NOMO-1 treated with DMSO at 0.1 percent for 48 hours (cell line): ENCODE measurements at regions not wholly inside any gene's neighbourhood (a gene's known extent, or its start where the extent isn't known, plus 50 kb on each side); places are given as distances from the start of the nearest gene placed in this dataset.

Source experiments
- DNase-seq: peaks from one replicate; lab custom pipeline; 2025; ENCODE audit not compliant: unreplicated experiment; lab: John Stamatoyannopoulos, UW

DNA sequence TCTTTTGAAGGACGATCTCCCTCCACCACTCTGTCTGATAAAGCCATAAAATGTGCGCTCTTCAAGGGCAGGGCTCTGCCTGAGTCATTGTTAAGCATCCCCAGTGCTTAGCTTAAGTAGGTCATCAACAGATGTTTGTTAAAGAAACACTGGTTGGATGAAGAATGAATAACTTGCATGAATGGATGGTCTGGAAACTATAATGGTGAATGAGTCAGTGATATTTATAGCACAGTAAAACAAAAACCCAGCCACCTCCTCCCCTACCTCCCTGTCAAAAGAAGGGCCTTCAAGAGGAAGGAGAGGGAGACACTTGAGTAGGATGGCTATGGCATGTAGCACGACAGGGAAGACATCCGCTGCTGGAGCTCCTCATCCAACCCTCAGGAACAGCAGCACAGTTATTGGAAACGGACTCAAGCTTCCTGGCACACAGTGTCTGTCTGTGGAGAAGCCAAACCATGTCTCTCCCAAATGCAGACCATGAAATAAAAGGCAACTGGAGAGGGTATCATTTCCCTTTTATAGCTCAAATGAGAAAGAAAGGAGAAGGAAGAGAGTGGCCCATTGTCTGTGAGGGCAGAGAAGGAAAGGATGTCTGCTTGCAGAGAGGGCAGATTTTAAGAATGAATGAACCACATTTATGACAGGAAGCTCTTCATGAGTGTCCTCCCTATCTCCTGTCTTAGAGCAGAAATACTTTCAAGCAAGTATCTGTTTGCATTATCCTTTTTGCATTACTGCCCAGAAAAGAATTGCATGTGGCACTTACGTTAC is 183.5 kb upstream of the UBL3 start:
- DNase-seq: peak; percentile 66

DNA sequence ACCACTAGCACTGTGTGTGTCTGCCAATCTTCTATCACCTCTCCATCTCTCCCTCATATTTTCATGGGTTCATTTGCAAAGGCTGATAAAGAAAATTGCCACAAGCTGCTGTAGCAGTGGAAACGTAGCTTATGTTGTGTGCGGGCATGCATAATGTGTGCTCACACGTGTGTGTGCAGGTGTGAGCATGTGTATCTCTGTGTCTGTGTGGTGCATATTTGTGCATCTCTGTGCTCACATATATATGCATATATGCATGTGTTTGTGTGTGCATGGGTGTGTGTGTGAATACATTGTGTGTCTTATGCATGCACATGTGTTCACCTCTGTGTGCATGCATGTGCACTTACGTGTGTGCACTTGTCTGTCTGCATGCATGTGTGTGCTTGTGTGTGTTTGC is 181.8 kb upstream of the UBL3 start:
- no peak for DNase-seq

DNA sequence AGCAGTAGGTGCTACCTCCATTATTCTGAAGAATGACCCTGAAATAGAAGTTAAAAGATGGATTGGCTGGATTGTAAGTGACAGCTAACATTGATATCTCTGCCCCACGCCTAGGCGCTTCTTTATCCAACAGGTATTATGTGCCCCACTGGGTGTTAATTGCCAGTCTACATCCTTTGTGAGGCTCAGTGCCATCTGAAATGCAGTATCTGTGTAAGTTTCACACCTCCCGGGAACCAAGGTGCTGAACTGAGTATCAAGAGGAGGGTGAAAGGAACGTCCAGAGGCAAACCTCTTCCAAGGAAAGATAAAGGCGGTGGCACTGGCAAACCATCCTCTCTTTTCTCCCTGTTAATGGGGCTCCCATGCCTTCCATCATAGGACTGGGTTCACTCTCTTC is 181.1 kb upstream of the UBL3 start:
- DNase-seq: no peak

DNA sequence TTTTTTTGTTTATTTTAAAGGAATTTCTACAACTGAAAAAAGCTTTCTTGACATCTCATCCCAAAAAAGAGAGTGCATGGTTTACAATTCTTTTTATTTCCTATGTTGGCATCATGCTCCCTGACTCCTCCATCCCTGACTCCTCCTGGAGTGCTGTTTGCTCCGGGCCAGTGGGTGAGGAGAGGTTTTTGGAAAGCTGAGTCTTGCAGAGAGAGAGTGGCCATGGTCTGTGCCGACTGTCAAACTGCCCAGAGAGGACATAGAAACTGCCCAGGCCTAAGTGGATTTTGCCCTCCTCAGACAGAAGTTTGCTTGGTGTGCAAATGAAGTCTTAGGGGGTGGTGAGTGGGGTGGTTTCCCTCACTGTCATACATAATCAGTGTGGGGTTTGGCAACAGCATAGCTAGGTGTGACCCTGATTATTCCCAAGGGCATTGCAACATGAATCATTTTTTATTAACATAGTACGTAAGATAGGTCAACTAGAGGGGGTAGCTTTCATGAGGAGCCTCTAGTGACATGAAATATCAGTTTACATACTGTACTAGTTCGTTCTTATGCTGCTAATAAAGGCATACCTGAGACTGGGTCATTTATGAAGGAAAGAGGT is 179.8 kb upstream of the UBL3 start:
- DNase-seq: no peak

DNA sequence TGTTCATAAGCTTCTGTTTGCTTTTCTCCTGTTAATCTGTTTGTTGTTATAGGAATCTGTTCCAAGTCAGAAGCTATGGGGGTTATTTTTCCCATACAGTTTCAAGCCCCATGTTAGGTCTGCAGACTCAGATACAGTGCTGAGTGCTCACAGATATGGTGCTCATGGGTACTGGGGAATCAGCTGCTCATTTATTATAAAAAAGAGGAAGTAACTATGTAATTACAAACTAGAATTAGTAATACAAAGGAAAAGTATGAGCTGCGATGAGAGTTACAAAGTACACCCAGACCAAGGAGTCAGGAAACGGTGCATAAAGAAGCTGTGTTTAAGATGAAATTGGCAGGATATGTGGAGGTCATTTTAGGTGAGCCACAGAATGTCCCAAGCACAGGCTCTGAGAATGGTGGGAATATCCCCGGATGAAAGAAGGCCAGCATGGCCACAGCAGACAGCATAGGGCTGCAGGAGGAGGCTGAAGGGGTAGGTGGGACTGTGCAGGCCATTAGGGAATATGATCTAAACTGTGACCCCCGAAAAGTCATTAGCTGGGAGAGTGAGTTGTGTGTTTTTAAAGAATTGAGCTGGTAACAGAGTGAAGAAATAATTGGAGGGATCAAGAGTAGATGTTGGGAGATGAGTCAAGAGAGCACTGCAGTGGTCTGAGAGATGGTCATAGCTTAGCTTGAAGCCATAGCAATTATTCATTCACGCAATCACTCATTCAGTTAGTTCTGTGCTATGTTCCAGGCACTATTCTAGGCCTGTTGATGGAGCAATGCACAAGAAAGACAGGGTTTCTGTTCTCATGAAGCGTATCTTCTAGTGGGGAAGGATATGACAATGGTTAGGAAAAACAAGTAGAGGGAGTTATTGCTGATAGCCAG is 177.4 kb upstream of the UBL3 start:
- peak; percentile 45 for DNase-seq

DNA sequence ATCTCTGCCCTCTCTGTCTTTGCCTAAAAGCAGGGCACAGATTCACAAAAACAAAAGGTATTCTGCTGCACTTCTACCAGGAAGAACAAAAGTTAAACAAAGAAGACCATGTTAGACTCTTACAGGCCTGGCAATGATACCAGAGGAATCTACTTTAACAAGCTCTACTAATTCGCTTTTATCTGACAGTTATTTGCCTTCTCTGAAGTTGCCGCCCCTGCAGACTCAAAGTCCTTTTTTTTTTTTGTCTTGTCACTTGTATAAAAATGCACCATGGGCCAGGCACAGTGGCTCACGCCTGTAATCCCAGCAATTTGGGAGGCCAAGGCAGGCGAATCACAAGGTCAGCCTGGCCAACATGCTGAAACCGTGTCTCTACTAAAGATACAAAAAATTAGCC is 176.5 kb upstream of the UBL3 start:
- no peak for DNase-seq

DNA sequence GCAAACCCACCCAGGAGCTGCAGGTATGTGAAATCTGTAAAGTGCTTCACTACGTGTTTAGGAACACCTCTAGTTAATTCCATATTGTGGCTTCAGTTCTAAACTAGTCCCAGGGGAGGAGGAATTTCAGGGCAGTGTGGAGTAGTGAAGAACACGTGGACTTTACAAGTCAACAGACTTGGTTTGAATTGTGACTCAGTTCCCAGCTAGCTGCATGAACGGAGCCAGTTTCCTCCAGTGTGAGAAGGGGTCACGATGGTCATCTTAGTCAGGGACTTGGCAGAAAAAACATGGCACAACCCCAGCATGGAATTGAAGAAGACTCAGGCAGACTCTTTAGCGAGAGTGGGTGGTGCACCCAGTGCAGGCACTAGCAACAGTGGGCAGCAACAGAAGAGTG is 175.7 kb upstream of the UBL3 start:
- DNase-seq: no peak

DNA sequence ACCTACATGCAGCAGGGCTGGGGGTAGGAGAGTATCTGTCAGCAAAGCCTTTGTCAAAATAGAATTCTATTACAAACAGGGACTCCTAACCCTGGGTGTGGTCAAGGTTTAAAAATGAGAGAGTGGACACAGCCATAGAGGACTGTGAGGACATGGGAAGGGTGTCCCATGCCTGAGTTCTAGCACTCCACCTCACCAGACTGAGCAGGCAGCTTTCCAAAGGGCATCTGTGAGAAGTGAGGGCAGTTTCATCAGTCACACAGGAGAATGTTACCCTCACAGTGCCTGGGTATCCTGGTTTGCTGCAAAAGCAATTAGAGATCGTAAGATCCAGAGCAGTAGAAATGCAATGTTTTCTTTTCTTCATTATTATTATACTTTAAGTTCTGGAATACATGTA is 174.9 kb upstream of the UBL3 start:
- DNase-seq: no peak

DNA sequence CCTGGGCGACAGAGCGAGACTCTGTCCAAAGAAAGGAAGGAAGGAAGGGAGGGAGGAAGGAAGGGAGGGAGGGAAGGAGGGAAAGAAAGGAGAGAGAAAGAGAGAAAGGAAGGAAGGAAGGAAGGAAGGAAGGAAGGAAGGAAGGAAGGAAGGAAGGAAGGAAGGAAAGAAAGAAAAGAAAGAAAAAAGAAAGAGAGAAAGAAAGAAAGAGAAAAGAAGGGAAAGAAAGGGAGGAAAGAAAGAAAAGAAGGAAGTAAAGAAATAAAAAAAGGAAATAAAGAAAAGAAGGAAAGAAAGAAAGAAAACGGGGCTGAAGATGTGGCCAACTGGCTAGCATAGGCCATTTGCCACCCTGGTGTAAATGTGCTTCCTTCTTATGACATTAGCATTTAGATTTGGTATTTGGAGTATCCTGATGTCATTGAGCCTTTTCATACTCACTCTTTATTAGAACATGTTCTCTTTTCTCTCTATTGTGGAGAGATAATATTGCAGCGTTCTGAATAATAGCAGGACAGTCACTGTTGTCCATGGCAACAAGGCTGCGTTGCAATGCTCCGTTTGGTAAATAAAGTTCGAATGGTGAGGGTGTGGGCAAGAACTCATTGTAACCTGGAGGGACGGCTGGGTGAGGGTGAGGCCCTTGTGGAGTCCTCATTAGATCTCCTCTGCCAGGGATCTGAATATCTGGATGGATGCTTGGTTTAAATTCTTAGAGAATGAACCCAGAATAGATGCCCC is 173.9 kb upstream of the UBL3 start:
- no peak for DNase-seq

DNA sequence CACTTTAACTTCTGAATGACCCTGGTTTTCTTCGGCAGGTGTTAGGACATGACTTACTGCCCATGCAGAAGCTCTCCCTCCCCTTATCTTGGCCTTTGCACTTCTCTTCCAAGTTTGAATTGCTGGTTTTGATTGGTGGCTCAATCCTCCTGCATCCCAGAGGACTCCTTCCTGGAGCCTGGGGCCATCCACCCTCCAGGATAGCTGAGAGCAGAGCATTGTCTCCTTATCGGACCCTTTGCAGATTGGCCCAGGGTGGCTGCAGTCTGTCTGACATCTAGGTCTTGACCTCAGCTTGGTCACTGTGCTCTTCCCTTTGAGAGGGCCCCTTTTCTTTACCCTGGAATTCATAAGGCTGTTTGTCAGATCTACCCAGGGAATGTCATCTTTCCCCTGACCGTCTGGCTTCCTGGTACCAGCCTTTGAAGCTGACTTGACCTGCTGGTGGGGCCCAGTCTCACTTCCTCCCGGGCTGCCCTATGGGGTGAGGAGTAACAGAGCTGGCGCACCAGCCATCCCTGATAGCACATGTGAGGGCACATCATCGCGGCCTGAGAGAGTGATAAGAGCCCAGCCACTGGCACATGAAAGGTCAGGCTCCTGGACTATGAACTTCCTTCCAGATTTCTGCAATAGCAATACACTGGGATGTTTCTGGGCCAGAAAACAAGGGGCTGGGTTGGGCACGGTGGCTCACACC is 172.9 kb upstream of the UBL3 start:
- DNase-seq: no peak

DNA sequence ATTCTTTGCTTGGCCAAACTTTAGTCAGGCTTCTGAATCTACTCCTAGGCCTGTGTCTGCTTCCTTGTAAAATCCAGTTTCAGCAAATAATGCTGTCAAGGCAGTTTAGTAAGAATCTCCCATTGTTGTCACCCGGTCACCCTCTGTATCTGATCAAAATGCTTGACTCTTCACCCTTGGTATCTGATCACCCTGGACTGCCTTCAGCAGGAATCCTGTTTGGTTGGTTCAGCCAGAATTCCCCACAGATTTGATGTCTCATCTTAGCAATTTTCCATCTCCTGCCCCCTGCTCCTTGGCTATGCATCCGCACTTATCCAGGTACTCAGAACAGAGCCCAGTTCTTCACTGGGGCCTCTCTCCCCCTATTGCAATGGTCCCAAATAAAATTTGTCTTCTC is 172.4 kb upstream of the UBL3 start:
- DNase-seq: no peak

DNA sequence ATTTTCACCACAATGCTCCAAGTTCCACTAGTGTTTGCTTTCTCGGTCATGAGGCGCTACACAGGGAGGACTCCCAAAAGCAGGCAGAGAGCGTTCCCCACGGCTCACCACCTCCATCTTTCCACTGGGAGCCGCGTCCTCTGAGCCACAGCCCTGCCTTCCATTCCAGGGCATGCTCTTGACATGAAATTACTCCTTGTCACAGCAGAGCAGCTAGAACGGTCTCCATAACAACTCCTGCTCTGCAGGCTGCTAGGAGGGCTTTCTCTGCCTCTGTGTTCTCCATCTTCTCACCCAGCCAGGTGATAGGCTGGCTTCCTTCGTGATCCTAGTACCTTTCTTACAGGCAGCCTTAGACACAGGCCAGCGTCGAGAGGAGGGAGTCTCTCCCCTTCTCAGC is 171.8 kb upstream of the UBL3 start:
- DNase-seq: no peak

DNA sequence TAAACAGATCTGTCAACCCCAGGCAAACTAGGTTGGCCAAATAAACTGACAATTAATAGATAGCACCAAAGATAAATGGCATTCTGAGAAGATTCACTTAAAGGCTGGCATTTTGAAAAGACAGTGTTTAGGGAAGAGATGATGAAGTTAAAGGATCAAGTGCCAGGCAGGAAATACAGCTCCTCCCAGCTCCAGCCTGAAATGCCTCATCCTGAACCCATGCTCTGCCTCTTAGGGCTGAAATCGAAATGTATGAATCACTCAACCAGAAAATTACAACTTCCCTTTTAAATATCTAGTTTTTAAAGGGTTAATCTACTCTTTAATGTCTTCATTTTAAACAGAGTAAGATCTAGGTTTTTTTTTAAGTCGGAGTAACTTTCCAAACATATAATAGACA is 171.2 kb upstream of the UBL3 start:
- no peak for DNase-seq

DNA sequence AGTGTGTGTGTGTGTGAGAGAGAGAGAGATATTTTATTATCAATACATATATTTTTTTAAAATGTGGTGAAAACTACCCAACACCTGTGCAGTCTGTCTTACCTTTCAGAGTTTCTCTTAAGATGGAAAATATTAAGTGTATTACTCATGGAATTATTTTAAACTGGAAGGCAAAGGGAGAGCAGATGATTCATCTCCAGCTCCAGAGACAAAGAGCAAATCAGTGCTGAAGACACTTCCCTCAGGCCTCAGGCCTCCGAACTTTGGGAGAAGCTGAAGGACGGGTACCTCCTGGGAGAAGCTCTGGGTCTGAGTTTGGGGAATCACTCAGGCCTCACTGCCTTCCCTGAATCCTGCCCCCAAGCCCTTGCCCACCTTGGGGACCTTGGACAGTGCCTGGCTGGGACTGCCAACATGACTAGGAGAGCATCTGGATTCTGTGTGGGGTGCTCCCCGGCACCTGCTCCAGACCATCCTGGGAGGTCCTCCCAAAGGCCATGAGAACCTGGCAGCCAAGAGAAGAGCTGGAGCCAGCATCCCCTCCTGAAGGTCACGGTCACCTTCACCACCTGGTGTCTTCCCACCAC is 170.4 kb upstream of the UBL3 start:
- no peak for DNase-seq

DNA sequence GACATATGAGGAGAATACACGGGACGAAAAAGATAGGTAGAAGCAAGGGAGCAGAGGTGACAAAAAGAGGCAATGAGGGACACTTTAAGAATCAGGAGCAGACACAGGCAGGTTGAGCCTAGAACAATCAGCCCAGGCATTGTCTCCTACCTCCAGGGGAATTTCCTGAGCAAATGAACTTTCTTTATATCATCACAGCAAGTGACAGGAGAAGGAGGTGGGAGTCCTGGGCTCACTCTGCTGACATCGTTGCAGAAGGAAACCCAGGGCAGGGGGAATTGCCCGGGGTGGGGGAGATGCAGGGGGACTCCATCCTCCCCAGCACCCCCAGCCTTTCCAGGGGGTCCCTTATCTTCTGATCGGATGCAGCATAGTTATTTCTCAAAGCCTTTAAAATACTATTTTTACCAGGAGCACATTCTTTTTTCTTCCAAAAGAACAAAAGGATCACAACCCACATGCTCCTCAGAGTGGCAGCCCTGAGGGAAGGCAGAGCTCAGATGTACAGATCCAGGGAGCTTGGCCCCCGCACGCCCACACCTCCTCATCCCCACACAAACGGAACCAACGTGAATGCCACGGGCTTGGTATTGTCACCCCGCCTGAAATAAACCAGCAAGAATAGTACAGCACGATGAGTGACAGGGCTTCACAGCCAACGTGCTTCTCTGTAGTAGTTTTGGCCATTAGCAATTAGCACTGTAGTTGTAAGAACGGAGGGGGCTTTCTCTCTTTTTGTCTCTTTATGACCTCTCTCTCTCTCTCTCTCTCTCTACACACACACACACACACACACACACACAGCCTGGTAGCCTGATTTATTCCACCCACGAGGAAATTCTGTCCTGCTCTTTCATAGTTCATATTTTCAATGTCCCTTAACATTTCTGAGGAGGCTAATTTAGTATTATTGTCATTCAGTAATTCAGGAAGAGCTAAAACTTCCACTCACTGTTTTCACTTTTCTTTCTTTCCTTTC is 169.5 kb upstream of the UBL3 start:
- no peak for DNase-seq

DNA sequence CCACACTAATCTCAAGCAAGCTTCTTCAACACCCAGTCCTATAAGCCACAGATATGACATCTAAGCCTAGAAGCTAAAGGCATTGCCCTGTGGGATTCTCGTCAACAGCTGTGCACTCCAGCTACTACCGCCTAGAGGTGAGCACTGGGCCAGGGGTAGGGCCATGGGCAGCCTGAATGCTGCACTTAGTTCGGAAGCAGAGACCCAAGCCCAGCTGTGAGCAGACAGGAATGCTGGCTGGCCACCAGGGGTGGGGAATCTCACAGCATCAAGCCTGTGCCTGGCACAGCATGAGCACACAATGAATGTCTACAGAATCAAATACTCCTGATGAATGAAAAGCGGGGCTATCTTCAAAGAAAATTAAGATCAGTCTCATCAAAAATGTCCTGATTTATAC is 167.5 kb upstream of the UBL3 start:
- DNase-seq: no peak

DNA sequence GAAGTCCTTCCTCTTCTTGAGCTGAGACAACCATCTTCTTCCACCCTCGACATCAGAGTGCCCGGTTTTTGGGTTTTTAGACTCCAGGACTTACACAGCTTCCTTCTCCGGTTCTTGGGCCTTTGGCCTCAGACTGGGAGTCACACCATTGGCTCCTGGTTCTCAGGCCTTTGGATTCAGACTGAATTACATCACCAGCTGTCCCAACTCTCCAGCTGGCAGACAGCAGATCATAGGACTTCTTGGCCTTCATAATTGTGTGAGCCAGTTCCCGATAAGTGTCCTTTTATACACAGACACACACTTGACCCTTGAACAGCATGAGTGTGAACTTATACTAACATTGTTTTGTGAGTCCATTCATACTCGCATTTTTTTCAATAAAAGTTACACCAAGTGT is 166.0 kb upstream of the UBL3 start:
- no peak for DNase-seq

DNA sequence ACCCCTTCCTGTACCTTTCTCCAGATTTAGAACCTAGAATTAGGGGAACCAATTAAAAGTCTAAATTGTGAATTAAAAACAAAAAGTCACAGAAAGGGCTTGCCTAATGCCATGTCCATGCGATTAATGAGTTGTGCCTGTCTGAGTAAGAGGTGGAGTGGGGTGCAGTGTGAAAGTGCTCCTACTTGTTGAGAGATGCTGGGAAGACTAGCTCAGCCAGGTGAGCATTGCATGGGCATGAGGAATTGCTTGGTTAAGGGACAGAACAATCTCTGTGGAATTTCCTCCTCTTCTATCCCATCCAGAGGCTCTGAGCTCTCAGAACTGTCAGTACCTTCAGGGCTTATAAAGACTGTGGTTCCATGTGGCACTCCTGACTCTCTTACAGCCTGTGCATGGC is 159.0 kb upstream of the UBL3 start:
- no peak for DNase-seq

DNA sequence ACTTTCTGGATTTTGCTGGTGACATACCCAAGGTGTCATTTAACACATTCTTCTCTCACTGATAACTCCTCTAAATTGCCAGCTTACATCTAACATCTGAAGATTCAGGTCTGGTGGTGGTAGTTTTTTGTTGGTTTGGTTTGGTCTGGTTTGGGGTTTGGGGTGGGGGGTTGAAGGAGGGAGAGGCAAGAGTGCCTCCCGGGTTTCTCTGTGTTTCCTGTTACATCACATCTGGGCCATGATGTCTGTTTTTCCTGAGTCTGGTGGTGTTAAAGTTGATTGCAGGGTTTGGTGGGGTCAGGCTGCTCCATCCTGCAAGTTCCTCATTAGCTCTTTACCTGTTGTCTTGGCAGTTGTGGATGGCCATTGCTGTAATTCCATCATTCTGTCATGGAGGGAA is 155.8 kb upstream of the UBL3 start:
- DNase-seq: peak; percentile 4
